Activated CD4-positive, alpha-beta memory T cell treated with anti-CD3 and anti-CD28 coated beads, Interleukin-2, amount 10 ng/mL, durations not matched to agents 7 days and 5 days (primary cell): ENCODE measurements at regions not wholly inside any gene's neighbourhood (a gene's known extent, or its start where the extent isn't known, plus 50 kb on each side); places are given as distances from the start of the nearest gene placed in this dataset.

Source experiments
- CTCF ChIA-PET: fragments of 350-600 bp; sonication (Branson Sonifier 250); formaldehyde crosslinking; loops from one replicate; lab custom pipeline; 2021; ENCODE audit warnings: antibody characterized with exemption, inconsistent platforms; lab: Charles Lee
- POLR2A ChIA-PET: fragments of 350-600 bp; sonication (Branson Sonifier 250); formaldehyde crosslinking; loops from one replicate; lab custom pipeline; 2021; ENCODE audit warnings: antibody characterized with exemption; lab: Charles Lee
- DNase-seq: peaks from one replicate; pipeline ENCODE4 v3.0.0-alpha.2; 2020
- H3K27ac Mint-ChIP-seq: one replicate; pipeline ENCODE4 v1.8.0; 2021; ENCODE audit warnings: mild to moderate bottlenecking, mixed read lengths
- H3K27me3 Mint-ChIP-seq: one replicate; pipeline ENCODE4 v1.8.0; 2021; ENCODE audit warnings: mixed read lengths
- H3K36me3 Mint-ChIP-seq: one replicate; pipeline ENCODE4 v1.8.0; 2021; ENCODE audit warnings: low read depth, mixed read lengths
- H3K4me1 Mint-ChIP-seq: one replicate; pipeline ENCODE4 v1.8.0; 2021; ENCODE audit warnings: mixed read lengths
- H3K4me3 Mint-ChIP-seq: one replicate; pipeline ENCODE4 v1.8.0; 2021; ENCODE audit warnings: mild to moderate bottlenecking, mixed read lengths
- H3K9me3 Mint-ChIP-seq: one replicate; pipeline ENCODE4 v1.8.0; 2021; ENCODE audit warnings: mixed read lengths

- peaks cover 11% of the 10 kb centered on the region for H3K27me3 Mint-ChIP-seq
- no peak overlapping the region for H3K4me3 Mint-ChIP-seq
- CTCF ChIA-PET: no interaction called here
- no peaks in the 10 kb centered on the region for H3K36me3 Mint-ChIP-seq
- no peaks in the 10 kb centered on the region for H3K9me3 Mint-ChIP-seq
- no peak overlapping the region for H3K27ac Mint-ChIP-seq
- DNase-seq: no peak
- H3K4me1 Mint-ChIP-seq: peaks cover 11% of the 10 kb centered on the region
- POLR2A ChIA-PET: no interaction called here
Measured at GRCh38 chr16:79914961-79915720, 314.6 kb upstream of the MAF start.

- Mint-ChIP-seq H3K4me1 (peaks cover 2% of the 10 kb centered on the region), H3K27me3 (peaks cover 21% of the 10 kb centered on the region)
- POLR2A ChIA-PET: no interaction called here
Measured at GRCh38 chr16:79912592-79913310, 312.2 kb upstream of the MAF start.

GRCh38 chr16:79911660-79912059 lies 311.1 kb upstream of the MAF start:
- CTCF ChIA-PET: no interaction called here
- Mint-ChIP-seq H3K36me3 (no peaks in the 10 kb centered on the region), H3K27ac (no peak overlapping the region), H3K4me3 (no peak overlapping the region), H3K4me1 (no peaks in the 10 kb centered on the region), H3K9me3 (peaks cover 2% of the 10 kb centered on the region), H3K27me3 (peaks cover 24% of the 10 kb centered on the region)
- POLR2A ChIA-PET: no interaction called here
- DNase-seq: no peak

More at GRCh38 chr16:79912592-79913310, 312.2 kb upstream of the MAF start:
- CTCF ChIA-PET: no interaction called here
- H3K27ac Mint-ChIP-seq: no peak overlapping the region
- no peak for DNase-seq
- no peak overlapping the region for H3K4me3 Mint-ChIP-seq
- no peaks in the 10 kb centered on the region for H3K9me3 Mint-ChIP-seq
- H3K36me3 Mint-ChIP-seq: no peaks in the 10 kb centered on the region

- Mint-ChIP-seq H3K9me3 (peaks cover 2% of the 10 kb centered on the region), H3K27me3 (peaks cover 27% of the 10 kb centered on the region), H3K27ac (no peak overlapping the region), H3K36me3 (no peaks in the 10 kb centered on the region), H3K4me3 (no peak overlapping the region), H3K4me1 (no peaks in the 10 kb centered on the region)
- POLR2A ChIA-PET: no interaction called here
- no peak for DNase-seq
- CTCF ChIA-PET: no interaction called here
Measured at GRCh38 chr16:79909571-79909970, 309.0 kb upstream of the MAF start.

GRCh38 chr16:79903471-79903870 lies 302.9 kb upstream of the MAF start:
- ChIA-PET CTCF (no interaction called here), POLR2A (no interaction called here)
- Mint-ChIP-seq H3K9me3 (peaks cover 2% of the 10 kb centered on the region), H3K27ac (no peak overlapping the region), H3K36me3 (no peaks in the 10 kb centered on the region), H3K4me3 (no peak overlapping the region), H3K4me1 (no peaks in the 10 kb centered on the region), H3K27me3 (peaks cover 10% of the 10 kb centered on the region)
- DNase-seq: no peak

- Mint-ChIP-seq H3K9me3 (peaks cover 2% of the 10 kb centered on the region), H3K4me1 (no peaks in the 10 kb centered on the region), H3K27ac (no peak overlapping the region), H3K4me3 (no peak overlapping the region), H3K36me3 (no peaks in the 10 kb centered on the region), H3K27me3 (peaks cover 7% of the 10 kb centered on the region)
- DNase-seq: no peak
- POLR2A ChIA-PET: no interaction called here
- CTCF ChIA-PET: no interaction called here
Measured at GRCh38 chr16:79902351-79902750, 301.8 kb upstream of the MAF start.

- H3K4me1 Mint-ChIP-seq: no peaks in the 10 kb centered on the region
- no peaks in the 10 kb centered on the region for H3K9me3 Mint-ChIP-seq
- no peak for DNase-seq
- no peak overlapping the region for H3K27ac Mint-ChIP-seq
- peaks cover 4% of the 10 kb centered on the region for H3K27me3 Mint-ChIP-seq
- H3K36me3 Mint-ChIP-seq: no peaks in the 10 kb centered on the region
- CTCF ChIA-PET: no interaction called here
- POLR2A ChIA-PET: no interaction called here
- no peak overlapping the region for H3K4me3 Mint-ChIP-seq
Measured at GRCh38 chr16:79901522-79901921, 301.0 kb upstream of the MAF start.

GRCh38 chr16:79899716-79900115 lies 299.2 kb upstream of the MAF start:
- H3K4me1 Mint-ChIP-seq: no peaks in the 10 kb centered on the region
- H3K4me3 Mint-ChIP-seq: no peak overlapping the region
- ChIA-PET POLR2A (no interaction called here), CTCF (no interaction called here)
- no peak for DNase-seq
- no peaks in the 10 kb centered on the region for H3K9me3 Mint-ChIP-seq
- peaks cover 2% of the 10 kb centered on the region for H3K27me3 Mint-ChIP-seq
- no peaks in the 10 kb centered on the region for H3K36me3 Mint-ChIP-seq
- H3K27ac Mint-ChIP-seq: no peak overlapping the region

- no peaks in the 10 kb centered on the region for H3K9me3 Mint-ChIP-seq
Measured at GRCh38 chr16:79899316-79899715, 298.8 kb upstream of the MAF start.

GRCh38 chr16:79898703-79899102 lies 298.2 kb upstream of the MAF start:
- H3K27ac Mint-ChIP-seq: no peak overlapping the region
- H3K4me3 Mint-ChIP-seq: no peak overlapping the region
- no peaks in the 10 kb centered on the region for H3K9me3 Mint-ChIP-seq
- peaks cover 2% of the 10 kb centered on the region for H3K27me3 Mint-ChIP-seq
- ChIA-PET POLR2A (no interaction called here), CTCF (interaction anchor here (1.0 kb wide), 1 partner anchor 204 kb away, joined by 3 read pairs; no protein-coding TSS in a partner anchor)
- H3K36me3 Mint-ChIP-seq: no peaks in the 10 kb centered on the region
- no peaks in the 10 kb centered on the region for H3K4me1 Mint-ChIP-seq
- DNase-seq: no peak

More at GRCh38 chr16:79899316-79899715, 298.8 kb upstream of the MAF start:
- H3K4me1 Mint-ChIP-seq: no peaks in the 10 kb centered on the region
- no peak overlapping the region for H3K4me3 Mint-ChIP-seq
- no peak for DNase-seq
- POLR2A ChIA-PET: no interaction called here
- no peaks in the 10 kb centered on the region for H3K36me3 Mint-ChIP-seq
- peaks cover 2% of the 10 kb centered on the region for H3K27me3 Mint-ChIP-seq
- no peak overlapping the region for H3K27ac Mint-ChIP-seq
- CTCF ChIA-PET: interaction anchor here (1.0 kb wide), 1 partner anchor 203 kb away, joined by 3 read pairs; no protein-coding TSS in a partner anchor

GRCh38 chr16:79897453-79898146 lies 297.1 kb upstream of the MAF start:
- CTCF ChIA-PET: no interaction called here
- Mint-ChIP-seq H3K4me1 (no peaks in the 10 kb centered on the region), H3K27me3 (peaks cover 2% of the 10 kb centered on the region)

GRCh38 chr16:79897104-79897452 lies 296.5 kb upstream of the MAF start:
- ChIA-PET CTCF (no interaction called here), POLR2A (no interaction called here)
- no peaks in the 10 kb centered on the region for H3K36me3 Mint-ChIP-seq
- no peak overlapping the region for H3K4me3 Mint-ChIP-seq
- no peaks in the 10 kb centered on the region for H3K9me3 Mint-ChIP-seq
- peaks cover 2% of the 10 kb centered on the region for H3K27me3 Mint-ChIP-seq
- no peak overlapping the region for H3K27ac Mint-ChIP-seq
- DNase-seq: no peak
- no peaks in the 10 kb centered on the region for H3K4me1 Mint-ChIP-seq

More at GRCh38 chr16:79897453-79898146, 297.1 kb upstream of the MAF start:
- no peak for DNase-seq
- no peaks in the 10 kb centered on the region for H3K9me3 Mint-ChIP-seq
- no peak overlapping the region for H3K4me3 Mint-ChIP-seq
- H3K27ac Mint-ChIP-seq: no peak overlapping the region
- no peaks in the 10 kb centered on the region for H3K36me3 Mint-ChIP-seq
- POLR2A ChIA-PET: no interaction called here

GRCh38 chr16:79895917-79896203 lies 295.3 kb upstream of the MAF start:
- no peaks in the 10 kb centered on the region for H3K9me3 Mint-ChIP-seq
- peaks cover 2% of the 10 kb centered on the region for H3K27me3 Mint-ChIP-seq
- POLR2A ChIA-PET: no interaction called here

More at GRCh38 chr16:79895917-79896203, 295.3 kb upstream of the MAF start:
- Mint-ChIP-seq H3K4me3 (no peak overlapping the region), H3K36me3 (no peaks in the 10 kb centered on the region), H3K27ac (no peak overlapping the region), H3K4me1 (no peaks in the 10 kb centered on the region)
- CTCF ChIA-PET: no interaction called here
- DNase-seq: no peak
